ENCODE measurements at regions not wholly inside any gene's neighbourhood (a gene's known extent, or its start where the extent isn't known, plus 50 kb on each side); places are given as distances from the start of the nearest gene placed in this dataset.

GRCh38 chr10:7036951-7037350 is 373.9 kb downstream of the SFMBT2 start:
- TF ChIP-seq MAX (IDR thresholded peaks at IDR 0.05; ENCODE audit: low read depth, low read length) (no peak), MYC (IDR thresholded peaks at IDR 0.05; ENCODE audit: low read depth, low read length) (no peak), POLR2A (IDR thresholded peaks at IDR 0.05; ENCODE audit: extremely low read depth, insufficient read length) (no peak), CTCF (IDR thresholded peaks at IDR 0.05; ENCODE audit: low read depth, low read length) (no peak)
- DNase-seq (ENCODE audit: low read depth), result no peak

GRCh38 chr10:7035126-7035761 is 375.6 kb downstream of the SFMBT2 start:
- H3K4me3 ChIP-seq (ENCODE audit: low read depth, low read length), result no peak overlapping the region
- TF ChIP-seq MAX (IDR thresholded peaks at IDR 0.05; ENCODE audit: low read depth, low read length) (no peak), CTCF (IDR thresholded peaks at IDR 0.05; ENCODE audit: low read depth, low read length) (no peak), MYC (IDR thresholded peaks at IDR 0.05; ENCODE audit: low read depth, low read length) (no peak), POLR2A (IDR thresholded peaks at IDR 0.05; ENCODE audit: extremely low read depth, insufficient read length) (no peak)
- no peak for DNase-seq (ENCODE audit: low read depth)

More at GRCh38 chr10:7036951-7037350, 373.9 kb downstream of the SFMBT2 start:
- H3K4me3 ChIP-seq (ENCODE audit: low read depth, low read length), result no peak overlapping the region

GRCh38 chr10:7033031-7033430 is 377.8 kb downstream of the SFMBT2 start:
- TF ChIP-seq MYC (IDR thresholded peaks at IDR 0.05; ENCODE audit: low read depth, low read length), result no peak
- TF ChIP-seq CTCF (IDR thresholded peaks at IDR 0.05; ENCODE audit: low read depth, low read length), result no peak
- no peak for TF ChIP-seq POLR2A (IDR thresholded peaks at IDR 0.05; ENCODE audit: extremely low read depth, insufficient read length)
- TF ChIP-seq MAX (IDR thresholded peaks at IDR 0.05; ENCODE audit: low read depth, low read length), result no peak
- no peak for DNase-seq (ENCODE audit: low read depth)
- no peak overlapping the region for H3K4me3 ChIP-seq (ENCODE audit: low read depth, low read length)

GRCh38 chr10:7030134-7030855 is 380.5 kb downstream of the SFMBT2 start:
- DNase-seq (ENCODE audit: low read depth), result no peak
- H3K4me3 ChIP-seq (ENCODE audit: low read depth, low read length), result no peak overlapping the region
- TF ChIP-seq MYC (IDR thresholded peaks at IDR 0.05; ENCODE audit: low read depth, low read length) (no peak), CTCF (IDR thresholded peaks at IDR 0.05; ENCODE audit: low read depth, low read length) (no peak), MAX (IDR thresholded peaks at IDR 0.05; ENCODE audit: low read depth, low read length) (no peak), POLR2A (IDR thresholded peaks at IDR 0.05; ENCODE audit: extremely low read depth, insufficient read length) (no peak)

- no peak for DNase-seq (ENCODE audit: low read depth)
- no peak for TF ChIP-seq POLR2A (IDR thresholded peaks at IDR 0.05; ENCODE audit: extremely low read depth, insufficient read length)
- TF ChIP-seq MYC (IDR thresholded peaks at IDR 0.05; ENCODE audit: low read depth, low read length), result no peak
- no peak for TF ChIP-seq CTCF (IDR thresholded peaks at IDR 0.05; ENCODE audit: low read depth, low read length)
- TF ChIP-seq MAX (IDR thresholded peaks at IDR 0.05; ENCODE audit: low read depth, low read length), result no peak
- H3K4me3 ChIP-seq (ENCODE audit: low read depth, low read length), result no peak overlapping the region
Observed at GRCh38 chr10:7029672-7030071, 381.2 kb downstream of the SFMBT2 start.

Data from NB4 (cell line).